ENCODE measurements at regions not wholly inside any gene's neighbourhood (a gene's known extent, or its start where the extent isn't known, plus 50 kb on each side); places are given as distances from the start of the nearest gene placed in this dataset.
"Not testable (repeated sequence)": the region's sequence is repeated elsewhere in the genome, so short reads cannot be mapped to it uniquely, and the experiment has no call there.

- in situ Hi-C loops (cut with MboI; ENCODE audit: low sequenced_read_pairs), result no loop called here
- DNase-seq (ENCODE audit: low spot score in 2 of 2), result no peak
Measured at GRCh38 chr10:30709700-30710358, 80.3 kb upstream of the LYZL2 start.

GRCh38 chr10:30709229-30709628 lies 79.7 kb upstream of the LYZL2 start:
- in situ Hi-C loops (cut with MboI; ENCODE audit: low sequenced_read_pairs), result no loop called here
- H3K4me1 ChIP-seq, result no peaks in the 10 kb centered on the region
- H3K9me3 ChIP-seq, result no peaks in the 10 kb centered on the region
- no peak for DNase-seq (ENCODE audit: low spot score in 2 of 2)
- no peaks in the 10 kb centered on the region for H3K36me3 ChIP-seq (replicated peaks)
- no peak overlapping the region for H3K4me3 ChIP-seq
- H3K27me3 ChIP-seq (ENCODE audit: low read depth), result no peaks in the 10 kb centered on the region

More at GRCh38 chr10:30709700-30710358, 80.3 kb upstream of the LYZL2 start:
- Histone ChIP-seq H3K36me3 (replicated peaks) (no peaks in the 10 kb centered on the region), H3K4me3 (no peak overlapping the region), H3K27me3 (ENCODE audit: low read depth) (no peaks in the 10 kb centered on the region), H3K9me3 (no peaks in the 10 kb centered on the region), H3K4me1 (no peaks in the 10 kb centered on the region)

- H3K4me1 ChIP-seq, result no peaks in the 10 kb centered on the region
- H3K27me3 ChIP-seq (ENCODE audit: low read depth), result no peaks in the 10 kb centered on the region
- no peak overlapping the region for H3K4me3 ChIP-seq
- H3K36me3 ChIP-seq (replicated peaks), result no peaks in the 10 kb centered on the region
- no peak for DNase-seq (ENCODE audit: low spot score in 2 of 2)
- in situ Hi-C loops (cut with MboI; ENCODE audit: low sequenced_read_pairs), result no loop called here
- no peaks in the 10 kb centered on the region for H3K9me3 ChIP-seq
Measured at GRCh38 chr10:30708234-30708633, 78.7 kb upstream of the LYZL2 start.

DNA sequence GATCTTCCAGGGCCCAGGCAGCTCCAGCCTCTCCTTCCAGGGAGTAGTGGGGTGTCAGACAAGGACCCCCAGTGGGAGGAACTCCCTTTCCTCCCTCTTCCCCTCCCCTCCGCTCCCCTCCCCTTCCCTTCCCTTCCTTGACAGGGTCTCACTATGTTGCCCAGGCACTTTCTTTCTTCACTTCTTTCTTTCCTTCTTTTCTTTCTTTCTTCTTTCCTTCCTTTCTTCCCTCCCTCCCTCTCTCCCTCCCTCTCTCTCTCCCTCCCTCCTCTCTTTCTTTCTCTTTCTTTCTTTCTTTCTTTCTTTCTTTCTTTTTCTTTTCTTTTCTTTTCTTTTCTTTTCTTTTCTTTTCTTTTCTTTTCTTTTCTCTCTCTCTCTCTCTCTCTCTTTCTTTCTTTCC lies 76.6 kb upstream of the LYZL2 start:
- H3K36me3 ChIP-seq (replicated peaks); in situ Hi-C loops (cut with MboI; ENCODE audit: low sequenced_read_pairs); DNase-seq (ENCODE audit: low spot score in 2 of 2); H3K4me3 ChIP-seq; H3K4me1 ChIP-seq; H3K9me3 ChIP-seq; H3K27me3 ChIP-seq (ENCODE audit: low read depth): not testable (repeated sequence)

GRCh38 chr10:30705625-30706149 lies 76.1 kb upstream of the LYZL2 start:
- H3K4me3 ChIP-seq, result no peak overlapping the region
- DNase-seq (ENCODE audit: low spot score in 2 of 2), result no peak
- H3K4me1 ChIP-seq, result no peaks in the 10 kb centered on the region
- H3K9me3 ChIP-seq, result no peaks in the 10 kb centered on the region
- H3K36me3 ChIP-seq (replicated peaks), result no peaks in the 10 kb centered on the region
- in situ Hi-C loops (cut with MboI; ENCODE audit: low sequenced_read_pairs), result no loop called here
- H3K27me3 ChIP-seq (ENCODE audit: low read depth), result no peaks in the 10 kb centered on the region

DNA sequence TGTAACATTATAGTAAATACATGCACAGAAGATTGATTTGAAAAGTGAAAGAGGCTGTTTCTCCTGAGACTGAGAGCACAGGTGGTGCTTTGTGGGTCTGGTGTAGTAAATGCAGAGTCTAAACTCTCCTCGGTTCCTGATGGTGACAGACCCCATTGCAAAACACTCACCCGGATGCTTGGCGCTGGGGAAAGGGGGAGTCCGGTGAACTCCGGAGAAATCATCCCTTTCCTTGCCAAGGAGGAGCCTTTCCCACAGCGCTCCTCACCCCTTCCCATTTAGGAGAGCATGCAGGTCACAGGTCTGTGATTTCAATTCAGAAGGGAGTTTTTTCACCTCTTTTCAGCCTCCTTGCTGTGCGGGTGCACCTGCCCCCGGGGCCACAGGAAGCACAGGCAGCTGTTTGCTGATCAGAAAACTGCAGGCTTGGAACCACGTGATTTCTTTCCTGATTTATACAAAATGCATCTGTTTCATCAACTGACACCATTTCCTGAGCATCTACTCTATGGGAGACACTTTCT lies 75.6 kb upstream of the LYZL2 start:
- H3K9me3 ChIP-seq, result no peaks in the 10 kb centered on the region
- H3K4me1 ChIP-seq, result no peaks in the 10 kb centered on the region
- in situ Hi-C loops (cut with MboI; ENCODE audit: low sequenced_read_pairs), result no loop called here
- no peaks in the 10 kb centered on the region for H3K27me3 ChIP-seq (ENCODE audit: low read depth)
- H3K36me3 ChIP-seq (replicated peaks), result no peaks in the 10 kb centered on the region
- H3K4me3 ChIP-seq, result no peak overlapping the region
- DNase-seq (ENCODE audit: low spot score in 2 of 2), result no peak

- H3K4me3 ChIP-seq; H3K27me3 ChIP-seq (ENCODE audit: low read depth); H3K9me3 ChIP-seq; H3K4me1 ChIP-seq; H3K36me3 ChIP-seq (replicated peaks); in situ Hi-C loops (cut with MboI; ENCODE audit: low sequenced_read_pairs); DNase-seq (ENCODE audit: low spot score in 2 of 2): not testable (repeated sequence)
Measured at GRCh38 chr10:30704601-30705100, 75.1 kb upstream of the LYZL2 start.

- H3K27me3 ChIP-seq (ENCODE audit: low read depth), result no peaks in the 10 kb centered on the region
- no peak for DNase-seq (ENCODE audit: low spot score in 2 of 2)
- no peaks in the 10 kb centered on the region for H3K36me3 ChIP-seq (replicated peaks)
- H3K9me3 ChIP-seq, result no peaks in the 10 kb centered on the region
- no peak overlapping the region for H3K4me3 ChIP-seq
- in situ Hi-C loops (cut with MboI; ENCODE audit: low sequenced_read_pairs), result no loop called here
- no peaks in the 10 kb centered on the region for H3K4me1 ChIP-seq
Measured at GRCh38 chr10:30704026-30704600, 74.6 kb upstream of the LYZL2 start.

DNA sequence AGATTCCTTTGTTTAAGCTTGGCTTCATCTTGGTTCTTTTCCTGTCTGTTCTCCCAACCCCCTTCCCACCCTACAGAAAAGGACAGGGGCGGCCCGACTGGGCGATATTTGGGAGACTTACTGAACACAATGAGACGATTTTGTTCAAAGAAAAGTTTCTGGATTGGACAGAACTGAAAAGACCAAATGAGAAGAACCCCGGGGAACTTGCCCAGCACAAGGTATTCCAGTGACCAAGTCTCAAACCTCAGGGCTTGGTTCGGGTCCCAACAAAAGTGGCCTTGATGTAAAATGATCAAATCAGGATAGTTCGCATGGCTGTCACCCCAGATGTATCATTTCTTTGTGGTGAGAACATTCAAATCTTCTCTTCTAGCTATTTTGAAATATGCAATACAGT lies 73.9 kb upstream of the LYZL2 start:
- H3K9me3 ChIP-seq; DNase-seq (ENCODE audit: low spot score in 2 of 2); H3K27me3 ChIP-seq (ENCODE audit: low read depth); H3K4me3 ChIP-seq; H3K36me3 ChIP-seq (replicated peaks); in situ Hi-C loops (cut with MboI; ENCODE audit: low sequenced_read_pairs); H3K4me1 ChIP-seq: not testable (repeated sequence)

DNA sequence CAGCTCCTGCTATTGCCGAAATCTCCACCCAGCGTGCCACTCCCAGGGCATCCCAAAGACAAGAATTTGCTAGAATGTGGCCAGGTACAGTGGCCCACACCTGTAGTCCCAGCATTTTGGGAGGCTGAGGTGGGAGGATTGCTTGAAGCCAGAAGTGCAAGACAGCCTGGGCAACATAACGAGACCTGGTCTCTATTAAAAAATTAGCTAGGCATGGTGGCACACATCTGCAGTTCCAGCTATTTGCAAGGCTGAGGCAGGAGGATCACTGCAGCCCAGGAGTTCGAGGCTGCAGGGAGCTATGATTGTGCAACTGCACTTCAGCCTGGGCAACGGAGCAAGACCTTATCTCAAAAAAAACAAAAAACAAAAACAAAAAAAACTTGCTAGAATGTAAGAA lies 73.3 kb upstream of the LYZL2 start:
- no peak for DNase-seq (ENCODE audit: low spot score in 2 of 2)
- Histone ChIP-seq H3K9me3 (no peaks in the 10 kb centered on the region), H3K4me1 (no peaks in the 10 kb centered on the region), H3K27me3 (ENCODE audit: low read depth) (no peaks in the 10 kb centered on the region), H3K4me3 (no peak overlapping the region), H3K36me3 (replicated peaks) (no peaks in the 10 kb centered on the region)
- in situ Hi-C loops (cut with MboI; ENCODE audit: low sequenced_read_pairs), result no loop called here

GRCh38 chr10:30701451-30702173 lies 72.1 kb upstream of the LYZL2 start:
- H3K9me3 ChIP-seq, result no peaks in the 10 kb centered on the region
- no peaks in the 10 kb centered on the region for H3K27me3 ChIP-seq (ENCODE audit: low read depth)
- no peaks in the 10 kb centered on the region for H3K4me1 ChIP-seq
- DNase-seq (ENCODE audit: low spot score in 2 of 2), result no peak
- in situ Hi-C loops (cut with MboI; ENCODE audit: low sequenced_read_pairs), result no loop called here
- H3K4me3 ChIP-seq, result no peak overlapping the region
- no peaks in the 10 kb centered on the region for H3K36me3 ChIP-seq (replicated peaks)

- H3K36me3 ChIP-seq (replicated peaks), result no peaks in the 10 kb centered on the region
- no peaks in the 10 kb centered on the region for H3K27me3 ChIP-seq (ENCODE audit: low read depth)
- in situ Hi-C loops (cut with MboI; ENCODE audit: low sequenced_read_pairs), result no loop called here
- no peak overlapping the region for H3K4me3 ChIP-seq
- H3K4me1 ChIP-seq, result no peaks in the 10 kb centered on the region
- no peak for DNase-seq (ENCODE audit: low spot score in 2 of 2)
- H3K9me3 ChIP-seq, result no peaks in the 10 kb centered on the region
Measured at GRCh38 chr10:30697806-30698205, 68.3 kb upstream of the LYZL2 start.

- H3K4me3 ChIP-seq; DNase-seq (ENCODE audit: low spot score in 2 of 2); H3K4me1 ChIP-seq; H3K27me3 ChIP-seq (ENCODE audit: low read depth); H3K36me3 ChIP-seq (replicated peaks); H3K9me3 ChIP-seq; in situ Hi-C loops (cut with MboI; ENCODE audit: low sequenced_read_pairs): not testable (repeated sequence)
Measured at GRCh38 chr10:30697221-30697620, 67.7 kb upstream of the LYZL2 start.
